Panc1 (cell line): ENCODE measurements at regions not wholly inside any gene's neighbourhood (a gene's known extent, or its start where the extent isn't known, plus 50 kb on each side); places are given as distances from the start of the nearest gene placed in this dataset.
"Not testable (repeated sequence)": the region's sequence is repeated elsewhere in the genome, so short reads cannot be mapped to it uniquely, and the experiment has no call there.

ENCODE experiments used
- ATAC-seq: fragments of 200-7000 bp; cut with Tn5 transposase; 2 replicates; pipeline ENCODE4 v1.9.1; 2020; ENCODE audit warnings: mild to moderate bottlenecking, moderate library complexity
- BruUV-seq: library from RNA; stranded (reverse); fragments of 400-500 nt; replicated peaks from 2 replicates; lab custom pipeline; 2021; lab: Mats Ljungman, UMichigan
- CTCF ChIA-PET: fragments of 300-600 bp; sonication (Branson Sonifier 250); formaldehyde crosslinking; loops from one replicate; lab custom pipeline; 2022; ENCODE audit warnings: antibody characterized with exemption; lab: Charles Lee
- POLR2A ChIA-PET: fragments of 300-600 bp; sonication (Branson Sonifier 250); formaldehyde crosslinking; loops from one replicate; lab custom pipeline; 2022; ENCODE audit warnings: antibody characterized with exemption; lab: Charles Lee
- DNase-seq: peaks from one replicate; pipeline ENCODE4 v3.0.0-alpha.2; 2010; ENCODE audit warnings: low read depth, low spot score
- H3K27ac ChIP-seq: 2 replicates; pipeline ENCODE4 v1.5.1; 2011; ENCODE audit warnings: mild to moderate bottlenecking, low read length, inconsistent platforms
- H3K27me3 ChIP-seq: fragments of 200-500 bp; sonication (Bioruptor generic); 2 replicates; pipeline ENCODE4 v1.6.0; 2014; ENCODE audit warnings: low read length, inconsistent platforms; ENCODE audit not compliant: control insufficient read depth, insufficient read depth
- H3K36me3 ChIP-seq: fragments of 200-500 bp; sonication (Bioruptor generic); 2 replicates; pipeline ENCODE4 v1.5.1; 2014; ENCODE audit warnings: inconsistent platforms, mild to moderate bottlenecking, low read length, moderate library complexity; ENCODE audit not compliant: control insufficient read depth, insufficient read depth
- H3K4me1 ChIP-seq: 2 replicates; pipeline ENCODE4 v1.5.1; 2011; ENCODE audit warnings: inconsistent platforms, mild to moderate bottlenecking, low read length, moderate library complexity; ENCODE audit not compliant: control insufficient read depth, insufficient read depth
- H3K4me3 ChIP-seq, 2 experiments: 2 replicates each; pipeline ENCODE4 v1.5.1; 2011 to 2012; ENCODE audit warnings: low read depth in 2 of 2, low read length in 2 of 2, mild to moderate bottlenecking in 2 of 2, inconsistent platforms in 1 of 2, moderate library complexity in 1 of 2
- H3K9me3 ChIP-seq: fragments of 200-500 bp; sonication (Bioruptor generic); 2 replicates; pipeline ENCODE4 v1.5.1; 2014; ENCODE audit warnings: low read depth, mild to moderate bottlenecking, inconsistent platforms, low read length, moderate library complexity; ENCODE audit not compliant: control insufficient read depth, insufficient read depth
- CTCF ChIP-seq: fragments of 450-650 bp; IDR thresholded peaks from 2 replicates; pipeline ENCODE4 v1.5.1; 2017; ENCODE audit warnings: mild to moderate bottlenecking
- in situ Hi-C: cut with HindIII; loops from 2 replicates; pipeline ENCODE4 v1.10.0; 2016; ENCODE audit warnings: low sequenced_read_pairs, low pct_unique_long_range_greater_than_20kb
- intact Hi-C: fragments of 100-400 bp; cut with micrococcal nuclease; formaldehyde crosslinking; loops from one replicate; pipeline ENCODE4 v1.10.0; 2022; ENCODE audit not compliant: unreplicated experiment

GRCh38 chr4:118419626-118420025 lies 66.8 kb upstream of the PRSS12 start:
- in situ Hi-C loops, H3K4me3 ChIP-seq, POLR2A ChIA-PET, DNase-seq, H3K9me3 ChIP-seq, intact Hi-C loops, CTCF ChIA-PET, H3K36me3 ChIP-seq, BruUV-seq, H3K4me1 ChIP-seq, ATAC-seq, H3K27ac ChIP-seq, H3K27me3 ChIP-seq: not testable (repeated sequence)

- intact Hi-C loops, H3K27ac ChIP-seq, H3K36me3 ChIP-seq, H3K4me1 ChIP-seq, H3K9me3 ChIP-seq, H3K27me3 ChIP-seq, CTCF ChIA-PET, DNase-seq, in situ Hi-C loops, BruUV-seq, POLR2A ChIA-PET, ATAC-seq, H3K4me3 ChIP-seq: not testable (repeated sequence)
- TF ChIP-seq CTCF = peak; percentile 72
Observed at GRCh38 chr4:118424062-118424461, 71.3 kb upstream of the PRSS12 start.

- CTCF ChIA-PET, H3K4me3 ChIP-seq, in situ Hi-C loops: not testable (repeated sequence)
Observed at GRCh38 chr4:118428881-118429280, 76.1 kb upstream of the PRSS12 start.

GRCh38 chr4:118432359-118432758 lies 79.6 kb upstream of the PRSS12 start:
- H3K27ac ChIP-seq, H3K4me3 ChIP-seq, in situ Hi-C loops, BruUV-seq, H3K36me3 ChIP-seq, CTCF ChIA-PET, DNase-seq, H3K9me3 ChIP-seq, POLR2A ChIA-PET, ATAC-seq, H3K4me1 ChIP-seq, intact Hi-C loops, H3K27me3 ChIP-seq: not testable (repeated sequence)

More at GRCh38 chr4:118428881-118429280, 76.1 kb upstream of the PRSS12 start:
- H3K27ac ChIP-seq, intact Hi-C loops, H3K36me3 ChIP-seq, ATAC-seq, H3K9me3 ChIP-seq, POLR2A ChIA-PET, H3K27me3 ChIP-seq, DNase-seq, H3K4me1 ChIP-seq, BruUV-seq: not testable (repeated sequence)

- BruUV-seq, in situ Hi-C loops, H3K4me1 ChIP-seq, ATAC-seq, CTCF ChIA-PET, H3K4me3 ChIP-seq, intact Hi-C loops, H3K36me3 ChIP-seq, H3K27ac ChIP-seq, H3K27me3 ChIP-seq, DNase-seq, POLR2A ChIA-PET, H3K9me3 ChIP-seq: not testable (repeated sequence)
Observed at GRCh38 chr4:118433612-118434375, 81.0 kb upstream of the PRSS12 start.

- DNase-seq, POLR2A ChIA-PET, BruUV-seq, intact Hi-C loops, H3K4me1 ChIP-seq, CTCF ChIA-PET, H3K36me3 ChIP-seq, ATAC-seq, H3K27ac ChIP-seq, in situ Hi-C loops, H3K27me3 ChIP-seq, H3K9me3 ChIP-seq, H3K4me3 ChIP-seq: not testable (repeated sequence)
Observed at GRCh38 chr4:118435415-118435814, 82.6 kb upstream of the PRSS12 start.
